A673 (cell line): ENCODE measurements at regions not wholly inside any gene's neighbourhood (a gene's known extent, or its start where the extent isn't known, plus 50 kb on each side); places are given as distances from the start of the nearest gene placed in this dataset.

ENCODE experiments used
- BruUV-seq: library from RNA; stranded (reverse); fragments of 400-500 nt; replicated peaks from 2 replicates; lab custom pipeline; 2021; lab: Mats Ljungman, UMichigan
- CTCF ChIA-PET: fragments of 300-600 bp; sonication (Branson Sonifier 250); formaldehyde crosslinking; loops from one replicate; lab custom pipeline; 2022; ENCODE audit warnings: antibody characterized with exemption; lab: Charles Lee
- POLR2A ChIA-PET: fragments of 300-600 bp; sonication (Branson Sonifier 250); formaldehyde crosslinking; loops from one replicate; lab custom pipeline; 2022; ENCODE audit warnings: antibody characterized with exemption; ENCODE audit not compliant: low non-redundant PET; lab: Charles Lee
- DNase-seq: peaks from one replicate; pipeline ENCODE4 v3.0.0-alpha.2; 2015; ENCODE audit warnings: low spot score
- H3K27ac ChIP-seq: fragments of 200-600 bp; sonication (generic); 2 replicates; pipeline ENCODE4 v1.5.1; 2016; ENCODE audit warnings: mixed run types, low read depth, mild to moderate bottlenecking, mixed read lengths, antibody characterized with exemption, low read length; ENCODE audit not compliant: poor library complexity, severe bottlenecking
- H3K27me3 ChIP-seq: fragments of 200-600 bp; sonication (generic); replicated peaks from 2 replicates; pipeline ENCODE4 v1.6.1; 2017; ENCODE audit warnings: mixed run types, low read depth, mild to moderate bottlenecking, mixed read lengths, antibody characterized with exemption, low read length; ENCODE audit not compliant: insufficient read depth, poor library complexity
- H3K36me3 ChIP-seq: fragments of 200-600 bp; sonication (generic); 2 replicates; pipeline ENCODE4 v1.6.1; 2016; ENCODE audit warnings: mixed run types, mild to moderate bottlenecking, mixed read lengths, antibody characterized with exemption, low read length; ENCODE audit not compliant: insufficient read depth, poor library complexity, severe bottlenecking
- H3K4me1 ChIP-seq: fragments of 200-600 bp; sonication (generic); 2 replicates; pipeline ENCODE4 v1.6.1; 2017; ENCODE audit warnings: mixed run types, mild to moderate bottlenecking, mixed read lengths, antibody characterized with exemption, low read length; ENCODE audit not compliant: insufficient read depth, poor library complexity, severe bottlenecking
- H3K4me3 ChIP-seq: fragments of 200-600 bp; sonication (generic); 2 replicates; pipeline ENCODE4 v1.5.1; 2016; ENCODE audit warnings: low read depth, mixed run types, mild to moderate bottlenecking, mixed read lengths, low read length; ENCODE audit not compliant: poor library complexity, severe bottlenecking
- H3K9me3 ChIP-seq: fragments of 200-600 bp; sonication (generic); 2 replicates; pipeline ENCODE4 v1.6.1; 2016; ENCODE audit warnings: mixed run types, low read depth, mild to moderate bottlenecking, mixed read lengths, antibody characterized with exemption, low read length; ENCODE audit not compliant: poor library complexity, severe bottlenecking
- CTCF ChIP-seq: fragments of 300-800, 200-600 bp; sonication (generic); conservative IDR thresholded peaks from 2 replicates; pipeline ENCODE4 v1.5.1; 2017; ENCODE audit warnings: low read depth, mild to moderate bottlenecking, antibody characterized with exemption, low read length, moderate library complexity, mixed read lengths
- EZH2 ChIP-seq: fragments of 200-600 bp; sonication (generic); IDR thresholded peaks from 2 replicates; pipeline ENCODE4 v1.6.1; 2017; ENCODE audit warnings: borderline replicate concordance, low read depth, mild to moderate bottlenecking, mixed read lengths, antibody characterized with exemption, low read length; ENCODE audit not compliant: poor library complexity, severe bottlenecking
- intact Hi-C: fragments of 100-400 bp; cut with micrococcal nuclease; formaldehyde crosslinking; loops from one replicate; pipeline ENCODE4 v1.10.0; 2022; ENCODE audit not compliant: unreplicated experiment

- DNase-seq = no peak
- ChIA-PET POLR2A (no interaction called here), CTCF (no interaction called here)
- intact Hi-C loops = no loop called here
- H3K27me3 ChIP-seq = no peaks in the 10 kb centered on the region
- H3K9me3 ChIP-seq = peaks cover 5% of the 10 kb centered on the region
- no peaks in the 10 kb centered on the region for H3K4me1 ChIP-seq
- BruUV-seq = no TSS peak
- no peak for TF ChIP-seq CTCF
- no peak for TF ChIP-seq EZH2
- H3K4me3 ChIP-seq = no peak overlapping the region
- no peaks in the 10 kb centered on the region for H3K36me3 ChIP-seq
- no peak overlapping the region for H3K27ac ChIP-seq
Observed at GRCh38 chr2:139737659-139738058, 957.5 kb upstream of the NXPH2 start.

GRCh38 chr2:139730197-139730596 lies 950.0 kb upstream of the NXPH2 start:
- DNase-seq = peak; percentile 12
- Histone ChIP-seq H3K4me3 (no peak overlapping the region), H3K27me3 (no peaks in the 10 kb centered on the region), H3K4me1 (no peaks in the 10 kb centered on the region), H3K36me3 (no peaks in the 10 kb centered on the region), H3K9me3 (no peaks in the 10 kb centered on the region), H3K27ac (no peak overlapping the region)
- TF ChIP-seq CTCF (no peak), EZH2 (no peak)
- intact Hi-C loops = no loop called here
- POLR2A ChIA-PET = interaction anchor here (0.6 kb wide), 1 partner anchor 480 kb away, joined by 3 read pairs; no protein-coding TSS in a partner anchor
- BruUV-seq = no TSS peak
- CTCF ChIA-PET = no interaction called here

GRCh38 chr2:139721411-139721995 lies 941.3 kb upstream of the NXPH2 start:
- no TSS peak for BruUV-seq

More at GRCh38 chr2:139721411-139721995, 941.3 kb upstream of the NXPH2 start:
- Histone ChIP-seq H3K36me3 (no peaks in the 10 kb centered on the region), H3K4me1 (no peaks in the 10 kb centered on the region), H3K9me3 (no peaks in the 10 kb centered on the region), H3K27me3 (no peaks in the 10 kb centered on the region), H3K4me3 (no peak overlapping the region), H3K27ac (no peak overlapping the region)
- intact Hi-C loops = no loop called here
- ChIA-PET CTCF (no interaction called here), POLR2A (interaction anchor here (0.7 kb wide), 1 partner anchor 604 kb away, joined by 4 read pairs; no protein-coding TSS in a partner anchor)
- no peak for DNase-seq
- TF ChIP-seq EZH2 (no peak), CTCF (no peak)
